MM.1S (cell line): ENCODE measurements at regions not wholly inside any gene's neighbourhood (a gene's known extent, or its start where the extent isn't known, plus 50 kb on each side); places are given as distances from the start of the nearest gene placed in this dataset.

Source experiments
- DNase-seq: peaks from one replicate; pipeline ENCODE4 v3.0.0-alpha.2; 2015
- H2AFZ ChIP-seq: fragments of 300-600 bp; sonication (generic); 2 replicates; pipeline ENCODE4 v1.6.0; 2016; ENCODE audit warnings: antibody characterized with exemption, low read length
- H3F3A ChIP-seq: fragments of 300-600 bp; sonication (generic); 2 replicates; pipeline ENCODE4 v1.6.1; 2016; ENCODE audit warnings: mild to moderate bottlenecking, antibody characterized with exemption, low read length, moderate library complexity, mixed read lengths; ENCODE audit not compliant: insufficient read depth
- H3K27ac ChIP-seq: fragments of 300-600 bp; sonication (generic); 2 replicates; pipeline ENCODE4 v1.5.1; 2016; ENCODE audit warnings: mild to moderate bottlenecking, low read length
- H3K27me3 ChIP-seq: fragments of 300-600 bp; sonication (generic); replicated peaks from 2 replicates; pipeline ENCODE4 v1.6.0; 2016; ENCODE audit warnings: low read length; ENCODE audit not compliant: insufficient read depth
- H3K36me3 ChIP-seq: fragments of 300-600 bp; sonication (generic); replicated peaks from 2 replicates; pipeline ENCODE4 v1.6.1; 2016; ENCODE audit warnings: mild to moderate bottlenecking, low read length, mixed read lengths; ENCODE audit not compliant: insufficient read depth
- H3K4me1 ChIP-seq: fragments of 300-600 bp; sonication (generic); 2 replicates; pipeline ENCODE4 v1.6.1; 2016; ENCODE audit warnings: low read length, mixed read lengths
- H3K4me2 ChIP-seq: fragments of 300-600 bp; sonication (generic); 2 replicates; pipeline ENCODE4 v1.6.0; 2016; ENCODE audit warnings: low read depth, low read length
- H3K4me3 ChIP-seq: fragments of 300-600 bp; sonication (generic); 2 replicates; pipeline ENCODE4 v1.5.1; 2016; ENCODE audit warnings: low read length, mixed read lengths
- H3K79me2 ChIP-seq: fragments of 300-600 bp; sonication (generic); 2 replicates; pipeline ENCODE4 v1.6.1; 2016; ENCODE audit warnings: mixed run types, low read length, mixed read lengths
- H3K9ac ChIP-seq: fragments of 300-600 bp; sonication (generic); 2 replicates; pipeline ENCODE4 v1.6.1; 2016; ENCODE audit warnings: low read length, mixed read lengths
- H3K9me2 ChIP-seq: fragments of 300-600 bp; sonication (generic); replicated peaks from 2 replicates; pipeline ENCODE4 v1.6.1; 2016; ENCODE audit warnings: mild to moderate bottlenecking, low read length, mixed read lengths; ENCODE audit not compliant: insufficient read depth
- H3K9me3 ChIP-seq: fragments of 300-600 bp; sonication (generic); replicated peaks from 2 replicates; pipeline ENCODE4 v1.6.1; 2016; ENCODE audit warnings: mild to moderate bottlenecking, low read length, mixed read lengths; ENCODE audit not compliant: insufficient read depth
- H4K20me1 ChIP-seq: fragments of 300-600 bp; sonication (generic); 2 replicates; pipeline ENCODE4 v1.6.1; 2016; ENCODE audit warnings: mild to moderate bottlenecking, low read length, moderate library complexity, mixed read lengths; ENCODE audit not compliant: insufficient read depth
- EZH2 ChIP-seq: fragments of 300-600 bp; sonication (generic); optimal IDR thresholded peaks from 2 replicates; pipeline ENCODE3; 2017; ENCODE audit warnings: low read depth, mild to moderate bottlenecking, antibody characterized with exemption, low read length, mixed read lengths
- EZH2phosphoT487 ChIP-seq: fragments of 300-600 bp; sonication (generic); IDR thresholded peaks from 2 replicates; pipeline ENCODE4 v1.6.1; 2018; ENCODE audit warnings: antibody characterized with exemption, low read length
- TF ChIP-seq, protein P1 (sequence below): fragments of 300-600 bp; sonication (generic); IDR thresholded peaks from 2 replicates; pipeline ENCODE4 v1.5.1; 2016; ENCODE audit warnings: antibody characterized with exemption, low read length, mixed read lengths

DNA sequence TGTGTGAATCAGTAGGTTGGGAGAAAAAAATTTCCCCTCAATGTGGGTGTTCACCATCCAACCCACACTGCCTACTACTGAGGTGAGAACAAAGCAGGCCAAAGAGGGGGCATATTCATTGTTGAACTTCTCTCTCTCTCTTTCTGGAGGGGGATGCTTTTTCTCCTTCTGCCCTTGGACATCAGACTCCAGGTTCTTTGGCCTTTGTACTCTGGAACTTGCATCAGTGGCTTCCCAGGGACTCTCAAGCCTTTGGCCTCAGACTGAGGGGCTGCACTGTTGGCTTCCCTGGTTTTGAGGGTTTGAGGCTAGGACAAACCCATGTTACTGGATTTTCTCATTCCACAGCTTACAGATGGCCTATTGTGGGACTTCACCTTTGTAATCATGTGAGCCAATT lies 417.2 kb downstream of the ELAVL2 start:
- no peak for DNase-seq
- H3K9ac ChIP-seq, result no peak overlapping the region
- no peak overlapping the region for H2AFZ ChIP-seq

DNA sequence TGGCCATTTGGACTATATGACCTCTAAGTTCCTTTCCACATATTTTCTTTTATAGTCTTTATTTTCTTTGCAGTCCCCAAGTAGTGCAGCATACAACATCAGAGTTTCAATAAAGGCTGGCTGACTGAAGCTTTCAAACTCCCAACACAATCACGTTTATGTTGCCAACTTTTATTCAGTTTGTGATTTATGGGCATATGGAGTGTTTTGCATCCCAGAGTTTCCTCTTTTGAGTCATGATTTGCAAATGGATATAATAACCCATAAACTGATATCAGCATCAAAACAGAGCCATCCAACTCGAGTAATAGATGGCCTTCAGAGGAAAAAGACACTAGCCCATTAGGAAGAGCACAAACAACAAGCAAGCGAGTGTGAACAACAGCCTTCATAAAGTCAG lies 414.0 kb downstream of the ELAVL2 start:
- Histone ChIP-seq H3K27ac (no peak overlapping the region), H4K20me1 (no peaks in the 10 kb centered on the region), H3K9me3 (no peaks in the 10 kb centered on the region), H3K9me2 (no peaks in the 10 kb centered on the region), H2AFZ (no peak overlapping the region), H3F3A (no peaks in the 10 kb centered on the region), H3K4me3 (no peak overlapping the region), H3K4me1 (no peaks in the 10 kb centered on the region), H3K79me2 (no peaks in the 10 kb centered on the region), H3K27me3 (no peaks in the 10 kb centered on the region), H3K36me3 (no peaks in the 10 kb centered on the region), H3K4me2 (no peak overlapping the region), H3K9ac (no peak overlapping the region)
- TF ChIP-seq, protein P1, sequence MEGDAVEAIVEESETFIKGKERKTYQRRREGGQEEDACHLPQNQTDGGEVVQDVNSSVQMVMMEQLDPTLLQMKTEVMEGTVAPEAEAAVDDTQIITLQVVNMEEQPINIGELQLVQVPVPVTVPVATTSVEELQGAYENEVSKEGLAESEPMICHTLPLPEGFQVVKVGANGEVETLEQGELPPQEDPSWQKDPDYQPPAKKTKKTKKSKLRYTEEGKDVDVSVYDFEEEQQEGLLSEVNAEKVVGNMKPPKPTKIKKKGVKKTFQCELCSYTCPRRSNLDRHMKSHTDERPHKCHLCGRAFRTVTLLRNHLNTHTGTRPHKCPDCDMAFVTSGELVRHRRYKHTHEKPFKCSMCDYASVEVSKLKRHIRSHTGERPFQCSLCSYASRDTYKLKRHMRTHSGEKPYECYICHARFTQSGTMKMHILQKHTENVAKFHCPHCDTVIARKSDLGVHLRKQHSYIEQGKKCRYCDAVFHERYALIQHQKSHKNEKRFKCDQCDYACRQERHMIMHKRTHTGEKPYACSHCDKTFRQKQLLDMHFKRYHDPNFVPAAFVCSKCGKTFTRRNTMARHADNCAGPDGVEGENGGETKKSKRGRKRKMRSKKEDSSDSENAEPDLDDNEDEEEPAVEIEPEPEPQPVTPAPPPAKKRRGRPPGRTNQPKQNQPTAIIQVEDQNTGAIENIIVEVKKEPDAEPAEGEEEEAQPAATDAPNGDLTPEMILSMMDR, result no peak
- TF ChIP-seq EZH2phosphoT487 (no peak), EZH2 (no peak)
- DNase-seq, result no peak

More for the DNA sequence above, 417.2 kb downstream of the ELAVL2 start:
- TF ChIP-seq EZH2phosphoT487 (no peak), EZH2 (no peak)
- TF ChIP-seq, protein P1, result no peak
- Histone ChIP-seq H3K4me2 (no peak overlapping the region), H3K79me2 (no peaks in the 10 kb centered on the region), H3K4me3 (no peak overlapping the region), H3K4me1 (no peaks in the 10 kb centered on the region), H3K9me2 (no peaks in the 10 kb centered on the region), H3K27ac (no peak overlapping the region), H3K36me3 (no peaks in the 10 kb centered on the region), H4K20me1 (no peaks in the 10 kb centered on the region), H3K27me3 (no peaks in the 10 kb centered on the region), H3K9me3 (no peaks in the 10 kb centered on the region), H3F3A (no peaks in the 10 kb centered on the region)

- Histone ChIP-seq H3K9ac (no peak overlapping the region), H3K4me3 (no peak overlapping the region), H3K79me2 (no peaks in the 10 kb centered on the region), H3K27ac (no peak overlapping the region), H4K20me1 (no peaks in the 10 kb centered on the region), H3K36me3 (no peaks in the 10 kb centered on the region), H3K9me2 (no peaks in the 10 kb centered on the region), H3K9me3 (no peaks in the 10 kb centered on the region), H3K27me3 (no peaks in the 10 kb centered on the region), H3F3A (no peaks in the 10 kb centered on the region), H2AFZ (no peak overlapping the region), H3K4me2 (no peak overlapping the region), H3K4me1 (no peaks in the 10 kb centered on the region)
- TF ChIP-seq, protein P1, result no peak
- TF ChIP-seq EZH2 (no peak), EZH2phosphoT487 (no peak)
- DNase-seq, result no peak
Measured at GRCh38 chr9:23412458-23412857, 413.6 kb downstream of the ELAVL2 start.
